Trophoblast cell (in vitro differentiated cells and primary cell): ENCODE measurements at regions not wholly inside any gene's neighbourhood (a gene's known extent, or its start where the extent isn't known, plus 50 kb on each side); places are given as distances from the start of the nearest gene placed in this dataset.

Experiments
- DNase-seq, 2 donors: peaks; one replicate each; pipeline ENCODE4 v3.0.0-alpha.2; 2016
- H2AFZ ChIP-seq: 2 replicates; pipeline ENCODE4 v1.6.1; 2013; ENCODE audit warnings: low read length, moderate library complexity, mild to moderate bottlenecking; ENCODE audit not compliant: insufficient read depth, poor library complexity
- H2AK5ac ChIP-seq: 2 replicates; pipeline ENCODE4 v1.6.1; 2013; ENCODE audit warnings: mild to moderate bottlenecking, low read length
- H2BK120ac ChIP-seq: 2 replicates; pipeline ENCODE4 v1.6.1; 2013; ENCODE audit warnings: low read length, mild to moderate bottlenecking, moderate library complexity; ENCODE audit not compliant: insufficient read depth, poor library complexity
- H2BK12ac ChIP-seq: 2 replicates; pipeline ENCODE4 v1.6.1; 2013; ENCODE audit warnings: mild to moderate bottlenecking, low read length, moderate library complexity
- H2BK5ac ChIP-seq: 2 replicates; pipeline ENCODE4 v1.6.1; 2013; ENCODE audit warnings: low read length, low read depth, moderate library complexity, mild to moderate bottlenecking; ENCODE audit not compliant: poor library complexity
- H3K14ac ChIP-seq: 2 replicates; pipeline ENCODE4 v1.6.1; 2013; ENCODE audit warnings: mild to moderate bottlenecking, low read length
- H3K18ac ChIP-seq: 2 replicates; pipeline ENCODE4 v1.6.1; 2013; ENCODE audit warnings: mild to moderate bottlenecking, low read length
- H3K23ac ChIP-seq: 2 replicates; pipeline ENCODE4 v1.6.1; 2013; ENCODE audit warnings: low read length
- H3K27ac ChIP-seq: 2 replicates; pipeline ENCODE4 v1.5.1; 2013; ENCODE audit warnings: low read depth, mild to moderate bottlenecking, inconsistent platforms, low read length, moderate library complexity
- H3K27me3 ChIP-seq: 2 replicates; pipeline ENCODE4 v1.6.1; 2013; ENCODE audit warnings: inconsistent platforms, mild to moderate bottlenecking, low read length, moderate library complexity; ENCODE audit not compliant: insufficient read depth
- H3K36me3 ChIP-seq, 2 experiments: 1 replicate in 1 of 2; 2 replicates in 1 of 2; pipeline ENCODE4 v1.6.1; 2013; ENCODE audit warnings: low read length in 2 of 2, mild to moderate bottlenecking in 2 of 2, moderate library complexity in 1 of 2; ENCODE audit not compliant: insufficient read depth in 2 of 2, control insufficient read depth in 1 of 2
- H3K4ac ChIP-seq: 2 replicates; pipeline ENCODE4 v1.6.1; 2013; ENCODE audit warnings: low read depth, mild to moderate bottlenecking, low read length, moderate library complexity
- H3K4me1 ChIP-seq, 2 experiments: 1 replicate in 1 of 2; 2 replicates in 1 of 2; pipeline ENCODE4 v1.6.1; 2013; ENCODE audit warnings: low read length in 2 of 2, mild to moderate bottlenecking in 2 of 2, moderate library complexity in 1 of 2; ENCODE audit not compliant: insufficient read depth in 2 of 2, control insufficient read depth in 1 of 2
- H3K4me2 ChIP-seq: 2 replicates; pipeline ENCODE4 v1.6.1; 2013; ENCODE audit warnings: inconsistent platforms, mild to moderate bottlenecking, low read length, moderate library complexity
- H3K4me3 ChIP-seq: 2 replicates; pipeline ENCODE4 v1.5.1; 2013; ENCODE audit warnings: mild to moderate bottlenecking, low read depth, low read length, inconsistent platforms
- H3K79me1 ChIP-seq: one replicate; pipeline ENCODE4 v1.6.1; 2013; ENCODE audit warnings: low read length
- H3K79me2 ChIP-seq: 2 replicates; pipeline ENCODE4 v1.6.1; 2013; ENCODE audit warnings: low read length, mild to moderate bottlenecking; ENCODE audit not compliant: control insufficient read depth, insufficient read depth, poor library complexity
- H3K9ac ChIP-seq: 2 replicates; pipeline ENCODE4 v1.6.1; 2013; ENCODE audit warnings: mild to moderate bottlenecking, low read length
- H3K9me3 ChIP-seq: 2 replicates; pipeline ENCODE4 v1.6.1; 2013; ENCODE audit warnings: low read depth, mild to moderate bottlenecking, control low read depth, inconsistent platforms, low read length; ENCODE audit not compliant: insufficient read depth
- H4K12ac ChIP-seq: 2 replicates; pipeline ENCODE4 v1.6.1; 2013; ENCODE audit warnings: low read depth, mild to moderate bottlenecking, low read length, moderate library complexity
- H4K8ac ChIP-seq: 2 replicates; pipeline ENCODE4 v1.6.1; 2013; ENCODE audit warnings: low read depth, mild to moderate bottlenecking, low read length, moderate library complexity
- H4K91ac ChIP-seq: one replicate; pipeline ENCODE4 v1.6.1; 2013; ENCODE audit warnings: low read depth, mild to moderate bottlenecking, low read length, moderate library complexity
- WGBS: extraction: QIAGEN DNeasy Blood & Tissue Kit; methylation state at CpG from one replicate; pipeline ENCODE4 v1.1.7; 2013; ENCODE audit warnings: missing lambda C conversion rate; ENCODE audit not compliant: insufficient read length, insufficient coverage; ENCODE audit errors: extremely low coverage; 5-methylcytosine and 5-hydroxymethylcytosine counted together

DNA sequence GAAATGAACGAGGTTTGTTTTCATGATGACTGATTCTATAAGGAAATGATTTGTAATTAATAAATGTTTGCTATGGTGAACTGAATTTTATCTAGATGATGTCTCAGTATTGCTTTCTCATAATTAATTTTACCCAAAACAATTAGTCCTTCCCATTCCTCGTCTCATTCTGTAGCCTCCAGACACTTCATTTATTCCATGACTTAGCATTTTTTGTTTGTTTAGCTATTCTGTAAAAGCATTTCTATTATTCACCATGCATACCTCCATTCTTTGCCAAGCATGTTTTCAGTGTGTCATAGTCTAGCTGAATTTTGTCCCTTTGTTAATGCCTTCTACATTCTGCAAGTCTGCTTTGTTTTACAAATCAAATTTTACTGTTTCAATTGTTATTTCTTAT is 137.4 kb upstream of the RPL10L start:
- Histone ChIP-seq H3K14ac (no peak overlapping the region), H3K9ac (no peak overlapping the region), H2BK12ac (no peak overlapping the region), H4K91ac (no peak overlapping the region), H2AFZ (no peak overlapping the region), H4K12ac (no peak overlapping the region), H3K27me3 (no peaks in the 10 kb centered on the region), H3K36me3 (no peaks in the 10 kb centered on the region), H3K9me3 (no peaks in the 10 kb centered on the region), H3K4me3 (no peak overlapping the region), H3K23ac (no peak overlapping the region), H3K27ac (no peak overlapping the region), H3K18ac (no peak overlapping the region), H2BK5ac (no peak overlapping the region), H3K79me2 (no peaks in the 10 kb centered on the region), H3K79me1 (no peaks in the 10 kb centered on the region), H3K4ac (no peak overlapping the region), H3K4me1 (no peaks in the 10 kb centered on the region), H2AK5ac (no peak overlapping the region), H2BK120ac (no peak overlapping the region), H4K8ac (no peak overlapping the region), H3K4me2 (no peak overlapping the region)
- WGBS = no CpG with 5 or more reads among the region's 2 CpGs
- peak in 1 of 2 donors; percentile 1 for DNase-seq

DNA sequence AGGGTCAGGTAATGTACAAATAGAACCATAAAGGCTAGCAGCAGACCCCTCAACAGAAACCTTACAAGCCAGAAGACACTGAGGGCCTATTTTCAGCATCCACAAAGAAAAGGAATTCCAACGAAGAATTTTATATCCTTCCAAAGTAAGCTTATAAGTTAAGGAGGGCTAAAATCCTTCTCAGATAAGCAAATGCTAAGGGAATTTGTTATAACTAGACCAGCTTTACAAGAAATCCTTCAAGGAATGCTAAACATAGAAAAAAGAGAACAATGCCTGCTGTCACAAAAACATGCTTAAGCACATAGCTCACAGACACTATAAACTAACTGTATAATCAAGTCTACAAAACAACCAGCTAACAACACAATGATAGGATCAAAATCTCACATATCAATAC is 130.7 kb upstream of the RPL10L start:
- H3K27ac ChIP-seq = no peak overlapping the region

DNA sequence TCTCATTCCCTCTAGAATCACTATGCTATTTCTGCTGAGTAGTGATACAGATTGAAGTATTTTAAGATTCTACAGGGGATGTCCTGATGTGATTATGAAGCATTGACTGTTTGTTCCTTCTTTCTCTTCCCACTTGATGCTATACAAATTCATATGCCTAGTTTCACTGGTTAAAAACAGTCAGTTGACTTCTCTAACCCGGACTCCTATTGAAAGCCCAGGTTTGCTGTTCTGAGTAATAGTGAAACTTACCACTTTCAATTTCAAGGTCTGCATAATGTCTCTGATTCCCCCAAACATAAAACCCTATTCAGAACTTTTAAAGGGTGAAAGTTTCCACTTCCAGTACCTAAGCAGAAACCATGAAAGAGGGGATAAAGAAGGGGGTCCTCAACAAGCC is 117.7 kb upstream of the RPL10L start:
- no peak overlapping the region for H3K4me2 ChIP-seq
- no peak overlapping the region for H3K4me3 ChIP-seq
- H3K27ac ChIP-seq = no peak overlapping the region
- no peak overlapping the region for H3K23ac ChIP-seq
- H3K14ac ChIP-seq = no peak overlapping the region
- no peak overlapping the region for H4K91ac ChIP-seq
- H3K36me3 ChIP-seq = no peaks in the 10 kb centered on the region
- DNase-seq = no peak
- H2BK12ac ChIP-seq = no peak overlapping the region
- H3K4ac ChIP-seq = no peak overlapping the region
- H3K9ac ChIP-seq = no peak overlapping the region
- no peak overlapping the region for H4K8ac ChIP-seq
- no peaks in the 10 kb centered on the region for H3K79me1 ChIP-seq
- no peak overlapping the region for H3K18ac ChIP-seq
- no peak overlapping the region for H2AFZ ChIP-seq
- no peaks in the 10 kb centered on the region for H3K27me3 ChIP-seq
- H4K12ac ChIP-seq = no peak overlapping the region
- no peaks in the 10 kb centered on the region for H3K9me3 ChIP-seq
- no peaks in the 10 kb centered on the region for H3K79me2 ChIP-seq
- H3K4me1 ChIP-seq = no peaks in the 10 kb centered on the region
- WGBS = no CpG with 5 or more reads among the region's 1 CpG
- H2BK5ac ChIP-seq = no peak overlapping the region
- no peak overlapping the region for H2AK5ac ChIP-seq
- H2BK120ac ChIP-seq = no peak overlapping the region

More for the DNA sequence above, 130.7 kb upstream of the RPL10L start:
- DNase-seq = no peak
- no peak overlapping the region for H3K23ac ChIP-seq
- no peak overlapping the region for H4K91ac ChIP-seq
- H3K36me3 ChIP-seq = no peaks in the 10 kb centered on the region
- H3K14ac ChIP-seq = no peak overlapping the region
- no peaks in the 10 kb centered on the region for H3K27me3 ChIP-seq
- H4K8ac ChIP-seq = no peak overlapping the region
- H2AK5ac ChIP-seq = no peak overlapping the region
- H3K9ac ChIP-seq = no peak overlapping the region
- H3K79me1 ChIP-seq = no peaks in the 10 kb centered on the region
- no peak overlapping the region for H3K18ac ChIP-seq
- no CpG with 5 or more reads among the region's 1 CpG for WGBS
- H3K79me2 ChIP-seq = no peaks in the 10 kb centered on the region
- no peak overlapping the region for H3K4ac ChIP-seq
- no peak overlapping the region for H3K4me2 ChIP-seq
- H2BK5ac ChIP-seq = no peak overlapping the region
- no peak overlapping the region for H2BK12ac ChIP-seq
- H4K12ac ChIP-seq = no peak overlapping the region
- no peaks in the 10 kb centered on the region for H3K4me1 ChIP-seq
- no peak overlapping the region for H3K4me3 ChIP-seq
- no peak overlapping the region for H2AFZ ChIP-seq
- H3K9me3 ChIP-seq = peaks cover 3% of the 10 kb centered on the region
- no peak overlapping the region for H2BK120ac ChIP-seq

GRCh38 chr14:46747001-46747652 is 95.5 kb upstream of the RPL10L start:
- Histone ChIP-seq H3K4me1 (no peaks in the 10 kb centered on the region), H4K12ac (no peak overlapping the region), H2BK5ac (no peak overlapping the region), H2BK12ac (no peak overlapping the region), H3K27ac (no peak overlapping the region), H3K4me3 (no peak overlapping the region), H3K79me2 (no peaks in the 10 kb centered on the region), H4K91ac (no peak overlapping the region), H3K18ac (no peak overlapping the region), H2AK5ac (no peak overlapping the region), H3K23ac (no peak overlapping the region), H3K36me3 (no peaks in the 10 kb centered on the region), H3K27me3 (no peaks in the 10 kb centered on the region), H3K4ac (no peak overlapping the region), H3K4me2 (no peak overlapping the region), H2BK120ac (no peak overlapping the region), H3K79me1 (no peaks in the 10 kb centered on the region), H3K9ac (no peak overlapping the region), H3K9me3 (no peaks in the 10 kb centered on the region), H4K8ac (no peak overlapping the region), H3K14ac (no peak overlapping the region), H2AFZ (no peak overlapping the region)
- DNase-seq = no peak
- no CpG with 5 or more reads among the region's 5 CpGs for WGBS
